ENCODE measurements at regions not wholly inside any gene's neighbourhood (a gene's known extent, or its start where the extent isn't known, plus 50 kb on each side); places are given as distances from the start of the nearest gene placed in this dataset.

DNA sequence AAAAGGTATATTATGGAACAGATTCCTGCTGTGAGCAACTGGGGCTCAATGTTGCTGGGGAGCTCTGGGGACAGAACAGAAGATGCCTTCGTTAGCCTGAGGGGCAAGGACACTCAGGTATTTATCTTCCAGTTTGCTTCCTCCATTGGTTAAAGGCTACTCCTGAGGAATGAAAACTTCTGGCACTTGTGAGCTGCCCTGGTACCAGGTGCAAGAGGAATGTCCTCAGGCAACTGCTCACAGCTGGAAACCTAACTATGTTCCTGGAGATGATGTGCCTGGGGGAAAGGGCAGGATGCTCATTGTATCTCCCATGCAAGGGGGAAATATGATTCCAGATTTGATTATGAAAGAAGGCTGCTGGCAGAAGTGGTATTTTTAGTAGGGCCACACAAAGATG, 54.0 kb upstream of the BBX start:
- TF ChIP-seq, protein P1, sequence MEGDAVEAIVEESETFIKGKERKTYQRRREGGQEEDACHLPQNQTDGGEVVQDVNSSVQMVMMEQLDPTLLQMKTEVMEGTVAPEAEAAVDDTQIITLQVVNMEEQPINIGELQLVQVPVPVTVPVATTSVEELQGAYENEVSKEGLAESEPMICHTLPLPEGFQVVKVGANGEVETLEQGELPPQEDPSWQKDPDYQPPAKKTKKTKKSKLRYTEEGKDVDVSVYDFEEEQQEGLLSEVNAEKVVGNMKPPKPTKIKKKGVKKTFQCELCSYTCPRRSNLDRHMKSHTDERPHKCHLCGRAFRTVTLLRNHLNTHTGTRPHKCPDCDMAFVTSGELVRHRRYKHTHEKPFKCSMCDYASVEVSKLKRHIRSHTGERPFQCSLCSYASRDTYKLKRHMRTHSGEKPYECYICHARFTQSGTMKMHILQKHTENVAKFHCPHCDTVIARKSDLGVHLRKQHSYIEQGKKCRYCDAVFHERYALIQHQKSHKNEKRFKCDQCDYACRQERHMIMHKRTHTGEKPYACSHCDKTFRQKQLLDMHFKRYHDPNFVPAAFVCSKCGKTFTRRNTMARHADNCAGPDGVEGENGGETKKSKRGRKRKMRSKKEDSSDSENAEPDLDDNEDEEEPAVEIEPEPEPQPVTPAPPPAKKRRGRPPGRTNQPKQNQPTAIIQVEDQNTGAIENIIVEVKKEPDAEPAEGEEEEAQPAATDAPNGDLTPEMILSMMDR (conservative IDR thresholded peaks at IDR 0.05 in 1 of 2, IDR thresholded peaks at IDR 0.05 in 1 of 2; ENCODE audit: extremely low read depth in 1 of 2, insufficient read depth in 1 of 2, low read depth in 1 of 2, low read length in 2 of 2) = no peak
- no peak for TF ChIP-seq EZH2 (IDR thresholded peaks at IDR 0.05; ENCODE audit: borderline replicate concordance, low read length)
